ENCODE measurements at regions not wholly inside any gene's neighbourhood (a gene's known extent, or its start where the extent isn't known, plus 50 kb on each side); places are given as distances from the start of the nearest gene placed in this dataset.

DNA sequence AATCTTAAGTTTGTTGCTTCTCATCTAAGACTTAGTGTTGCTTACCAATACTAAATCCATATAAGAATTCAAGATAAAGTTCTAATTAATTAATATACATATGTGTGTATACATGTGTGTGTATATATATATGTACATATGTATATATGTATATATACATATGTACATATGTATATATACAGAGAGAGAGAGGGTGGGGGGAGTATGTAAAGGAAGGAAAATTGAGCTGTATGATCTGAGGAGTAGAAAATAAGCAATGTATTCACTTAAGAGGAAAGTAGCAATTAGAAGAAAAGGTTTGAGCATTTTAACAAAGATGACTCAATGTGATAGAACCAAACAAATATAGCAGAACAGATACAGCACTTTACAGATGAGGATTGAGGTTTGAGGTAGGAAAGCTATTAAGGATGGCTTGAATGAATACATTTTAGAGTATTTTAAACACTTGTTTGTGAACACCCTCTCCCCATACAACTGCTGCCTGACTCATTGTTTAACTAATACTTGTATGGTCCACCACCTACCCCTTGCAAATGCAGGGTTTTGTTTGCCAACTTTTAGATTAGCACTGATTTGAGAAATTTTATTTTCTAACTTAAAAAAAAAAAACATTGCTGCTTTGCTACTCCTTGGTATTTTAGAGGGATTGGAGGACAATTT lies 681.1 kb upstream of the CADM2 start:
- TF ChIP-seq, protein P1, sequence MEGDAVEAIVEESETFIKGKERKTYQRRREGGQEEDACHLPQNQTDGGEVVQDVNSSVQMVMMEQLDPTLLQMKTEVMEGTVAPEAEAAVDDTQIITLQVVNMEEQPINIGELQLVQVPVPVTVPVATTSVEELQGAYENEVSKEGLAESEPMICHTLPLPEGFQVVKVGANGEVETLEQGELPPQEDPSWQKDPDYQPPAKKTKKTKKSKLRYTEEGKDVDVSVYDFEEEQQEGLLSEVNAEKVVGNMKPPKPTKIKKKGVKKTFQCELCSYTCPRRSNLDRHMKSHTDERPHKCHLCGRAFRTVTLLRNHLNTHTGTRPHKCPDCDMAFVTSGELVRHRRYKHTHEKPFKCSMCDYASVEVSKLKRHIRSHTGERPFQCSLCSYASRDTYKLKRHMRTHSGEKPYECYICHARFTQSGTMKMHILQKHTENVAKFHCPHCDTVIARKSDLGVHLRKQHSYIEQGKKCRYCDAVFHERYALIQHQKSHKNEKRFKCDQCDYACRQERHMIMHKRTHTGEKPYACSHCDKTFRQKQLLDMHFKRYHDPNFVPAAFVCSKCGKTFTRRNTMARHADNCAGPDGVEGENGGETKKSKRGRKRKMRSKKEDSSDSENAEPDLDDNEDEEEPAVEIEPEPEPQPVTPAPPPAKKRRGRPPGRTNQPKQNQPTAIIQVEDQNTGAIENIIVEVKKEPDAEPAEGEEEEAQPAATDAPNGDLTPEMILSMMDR (IDR thresholded peaks at IDR 0.05; ENCODE audit: low read depth, low read length, missing input control) = no peak
- TF ChIP-seq, protein P2, sequence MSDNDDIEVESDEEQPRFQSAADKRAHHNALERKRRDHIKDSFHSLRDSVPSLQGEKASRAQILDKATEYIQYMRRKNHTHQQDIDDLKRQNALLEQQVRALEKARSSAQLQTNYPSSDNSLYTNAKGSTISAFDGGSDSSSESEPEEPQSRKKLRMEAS (IDR thresholded peaks at IDR 0.05) = no peak
- no peak for TF ChIP-seq EGR1 (IDR thresholded peaks at IDR 0.05; ENCODE audit: low read depth in 2 of 2)
- TF ChIP-seq TAF1 (conservative IDR thresholded peaks at IDR 0.05) = no peak
- no peak for TF ChIP-seq RAD21 (IDR thresholded peaks at IDR 0.05)
- TF ChIP-seq GABPA (IDR thresholded peaks at IDR 0.05 in 1 of 2, conservative IDR thresholded peaks at IDR 0.05 in 1 of 2) = no peak
- no peak for TF ChIP-seq YY1 (IDR thresholded peaks at IDR 0.05)
- no peak for TF ChIP-seq JUND (IDR thresholded peaks at IDR 0.05)
- TF ChIP-seq HNF4A (conservative IDR thresholded peaks at IDR 0.05) = no peak
- TF ChIP-seq, protein P3, sequence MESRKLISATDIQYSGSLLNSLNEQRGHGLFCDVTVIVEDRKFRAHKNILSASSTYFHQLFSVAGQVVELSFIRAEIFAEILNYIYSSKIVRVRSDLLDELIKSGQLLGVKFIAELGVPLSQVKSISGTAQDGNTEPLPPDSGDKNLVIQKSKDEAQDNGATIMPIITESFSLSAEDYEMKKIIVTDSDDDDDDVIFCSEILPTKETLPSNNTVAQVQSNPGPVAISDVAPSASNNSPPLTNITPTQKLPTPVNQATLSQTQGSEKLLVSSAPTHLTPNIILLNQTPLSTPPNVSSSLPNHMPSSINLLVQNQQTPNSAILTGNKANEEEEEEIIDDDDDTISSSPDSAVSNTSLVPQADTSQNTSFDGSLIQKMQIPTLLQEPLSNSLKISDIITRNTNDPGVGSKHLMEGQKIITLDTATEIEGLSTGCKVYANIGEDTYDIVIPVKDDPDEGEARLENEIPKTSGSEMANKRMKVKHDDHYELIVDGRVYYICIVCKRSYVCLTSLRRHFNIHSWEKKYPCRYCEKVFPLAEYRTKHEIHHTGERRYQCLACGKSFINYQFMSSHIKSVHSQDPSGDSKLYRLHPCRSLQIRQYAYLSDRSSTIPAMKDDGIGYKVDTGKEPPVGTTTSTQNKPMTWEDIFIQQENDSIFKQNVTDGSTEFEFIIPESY (IDR thresholded peaks at IDR 0.05) = no peak
- TF ChIP-seq, protein P4, sequence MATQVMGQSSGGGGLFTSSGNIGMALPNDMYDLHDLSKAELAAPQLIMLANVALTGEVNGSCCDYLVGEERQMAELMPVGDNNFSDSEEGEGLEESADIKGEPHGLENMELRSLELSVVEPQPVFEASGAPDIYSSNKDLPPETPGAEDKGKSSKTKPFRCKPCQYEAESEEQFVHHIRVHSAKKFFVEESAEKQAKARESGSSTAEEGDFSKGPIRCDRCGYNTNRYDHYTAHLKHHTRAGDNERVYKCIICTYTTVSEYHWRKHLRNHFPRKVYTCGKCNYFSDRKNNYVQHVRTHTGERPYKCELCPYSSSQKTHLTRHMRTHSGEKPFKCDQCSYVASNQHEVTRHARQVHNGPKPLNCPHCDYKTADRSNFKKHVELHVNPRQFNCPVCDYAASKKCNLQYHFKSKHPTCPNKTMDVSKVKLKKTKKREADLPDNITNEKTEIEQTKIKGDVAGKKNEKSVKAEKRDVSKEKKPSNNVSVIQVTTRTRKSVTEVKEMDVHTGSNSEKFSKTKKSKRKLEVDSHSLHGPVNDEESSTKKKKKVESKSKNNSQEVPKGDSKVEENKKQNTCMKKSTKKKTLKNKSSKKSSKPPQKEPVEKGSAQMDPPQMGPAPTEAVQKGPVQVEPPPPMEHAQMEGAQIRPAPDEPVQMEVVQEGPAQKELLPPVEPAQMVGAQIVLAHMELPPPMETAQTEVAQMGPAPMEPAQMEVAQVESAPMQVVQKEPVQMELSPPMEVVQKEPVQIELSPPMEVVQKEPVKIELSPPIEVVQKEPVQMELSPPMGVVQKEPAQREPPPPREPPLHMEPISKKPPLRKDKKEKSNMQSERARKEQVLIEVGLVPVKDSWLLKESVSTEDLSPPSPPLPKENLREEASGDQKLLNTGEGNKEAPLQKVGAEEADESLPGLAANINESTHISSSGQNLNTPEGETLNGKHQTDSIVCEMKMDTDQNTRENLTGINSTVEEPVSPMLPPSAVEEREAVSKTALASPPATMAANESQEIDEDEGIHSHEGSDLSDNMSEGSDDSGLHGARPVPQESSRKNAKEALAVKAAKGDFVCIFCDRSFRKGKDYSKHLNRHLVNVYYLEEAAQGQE (IDR thresholded peaks at IDR 0.05) = no peak
- TF ChIP-seq NR2F2 (IDR thresholded peaks at IDR 0.05) = no peak
- TF ChIP-seq, protein P5, sequence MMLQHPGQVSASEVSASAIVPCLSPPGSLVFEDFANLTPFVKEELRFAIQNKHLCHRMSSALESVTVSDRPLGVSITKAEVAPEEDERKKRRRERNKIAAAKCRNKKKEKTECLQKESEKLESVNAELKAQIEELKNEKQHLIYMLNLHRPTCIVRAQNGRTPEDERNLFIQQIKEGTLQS (IDR thresholded peaks at IDR 0.05) = no peak

Measured in liver (tissue), 3 donors.